Muscle of leg (tissue), 3 donors: ENCODE measurements at regions not wholly inside any gene's neighbourhood (a gene's known extent, or its start where the extent isn't known, plus 50 kb on each side); places are given as distances from the start of the nearest gene placed in this dataset.
"Not testable (repeated sequence)": the region's sequence is repeated elsewhere in the genome, so short reads cannot be mapped to it uniquely, and the experiment has no call there.

Experiments
- DNase-seq: peaks from one replicate; pipeline ENCODE4 v3.0.0; 2013
- H3K27ac ChIP-seq: one replicate; pipeline ENCODE4 v1.5.1; 2013; ENCODE audit warnings: mild to moderate bottlenecking, low read length, control low read depth
- H3K27me3 ChIP-seq: one replicate; pipeline ENCODE4 v1.6.1; 2013; ENCODE audit warnings: low read length; ENCODE audit not compliant: control insufficient read depth, insufficient read depth
- H3K36me3 ChIP-seq: one replicate; pipeline ENCODE4 v1.6.1; 2013; ENCODE audit warnings: low read length; ENCODE audit not compliant: control insufficient read depth, insufficient read depth
- H3K4me1 ChIP-seq: one replicate; pipeline ENCODE4 v1.6.1; 2013; ENCODE audit warnings: low read length; ENCODE audit not compliant: control insufficient read depth, insufficient read depth
- H3K4me3 ChIP-seq: one replicate; pipeline ENCODE4 v1.5.1; 2013; ENCODE audit warnings: low read length, control low read depth
- H3K9me3 ChIP-seq: replicated peaks from 2 replicates; pipeline ENCODE4 v1.6.1; 2013; ENCODE audit warnings: low read depth, low read length; ENCODE audit not compliant: control insufficient read depth
- WGBS: methylation state at CpG from one replicate; pipeline ENCODE4 v1.1.5; 2013; ENCODE audit warnings: missing lambda C conversion rate; ENCODE audit not compliant: insufficient coverage; 5-methylcytosine and 5-hydroxymethylcytosine counted together

DNA sequence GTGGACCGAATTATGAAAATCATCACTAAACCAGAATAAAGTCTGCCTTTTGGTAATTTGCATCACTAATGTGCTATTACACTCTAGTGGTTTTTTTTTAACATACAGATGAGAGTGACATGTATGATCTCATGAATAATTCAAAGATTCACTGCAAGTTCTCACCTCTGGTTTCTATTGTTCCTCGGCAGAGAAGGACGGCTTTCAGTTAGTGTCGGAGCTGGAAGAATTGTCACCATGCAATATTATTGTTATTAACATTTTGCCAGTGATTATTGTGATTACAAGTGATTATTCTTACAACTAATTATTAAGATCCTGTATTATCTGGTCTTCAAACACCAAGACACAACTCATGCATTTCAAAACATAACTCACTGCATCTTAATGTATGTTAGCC is 366.6 kb upstream of the RPS23 start:
- Histone ChIP-seq H3K4me3 (no peak overlapping the region), H3K36me3 (no peaks in the 10 kb centered on the region), H3K9me3 (no peaks in the 10 kb centered on the region), H3K27me3 (no peaks in the 10 kb centered on the region), H3K4me1 (no peaks in the 10 kb centered on the region), H3K27ac (no peak overlapping the region)
- no peak for DNase-seq
- no CpG with 5 or more reads among the region's 4 CpGs for WGBS

DNA sequence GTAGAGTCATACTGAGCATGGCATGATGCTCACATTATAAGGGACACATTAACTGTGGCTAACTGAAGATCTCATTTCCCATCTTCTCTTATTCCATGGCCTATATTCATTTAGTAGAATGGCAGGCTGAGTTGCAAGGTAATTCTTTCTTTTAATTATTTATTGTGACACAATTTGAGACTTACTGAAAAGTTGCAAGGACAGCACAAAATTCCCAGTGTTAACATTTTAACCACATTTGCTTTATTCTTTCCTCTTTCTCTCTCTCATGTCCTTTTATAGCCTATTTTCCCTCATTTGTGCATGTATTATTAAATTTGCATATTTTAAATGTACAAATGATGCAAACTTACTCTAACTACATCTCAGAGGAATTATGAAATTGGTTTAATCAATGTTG is 366.1 kb upstream of the RPS23 start:
- H3K4me3 ChIP-seq = no peak overlapping the region
- no peaks in the 10 kb centered on the region for H3K27me3 ChIP-seq
- H3K4me1 ChIP-seq = no peaks in the 10 kb centered on the region
- DNase-seq = no peak
- no peaks in the 10 kb centered on the region for H3K9me3 ChIP-seq
- H3K27ac ChIP-seq = no peak overlapping the region
- H3K36me3 ChIP-seq = no peaks in the 10 kb centered on the region

DNA sequence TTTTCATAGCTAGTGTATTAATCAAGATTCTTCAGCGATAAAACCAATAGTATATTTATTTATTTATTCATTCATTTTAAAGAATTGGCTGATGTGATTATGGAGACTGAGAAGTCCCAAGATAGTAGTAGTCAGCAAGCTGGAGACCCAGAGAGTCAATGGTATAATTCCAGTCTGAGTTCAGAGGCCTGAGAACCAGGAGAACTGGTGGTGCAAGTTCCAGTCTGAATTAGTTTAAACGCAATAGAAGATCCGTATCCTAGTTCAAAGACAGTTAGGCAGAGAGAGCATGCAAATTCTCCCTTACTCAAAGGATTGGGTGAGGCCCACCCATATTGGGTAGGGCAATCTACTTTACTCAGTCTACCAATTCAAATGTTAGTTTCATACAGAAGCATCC is 364.2 kb upstream of the RPS23 start:
- H3K4me1 ChIP-seq = no peaks in the 10 kb centered on the region
- no peaks in the 10 kb centered on the region for H3K9me3 ChIP-seq
- H3K4me3 ChIP-seq = no peak overlapping the region
- DNase-seq = no peak
- no peaks in the 10 kb centered on the region for H3K27me3 ChIP-seq
- no peak overlapping the region for H3K27ac ChIP-seq
- no peaks in the 10 kb centered on the region for H3K36me3 ChIP-seq
- 100% methylated on average over 2 of the region's 3 CpGs for WGBS

DNA sequence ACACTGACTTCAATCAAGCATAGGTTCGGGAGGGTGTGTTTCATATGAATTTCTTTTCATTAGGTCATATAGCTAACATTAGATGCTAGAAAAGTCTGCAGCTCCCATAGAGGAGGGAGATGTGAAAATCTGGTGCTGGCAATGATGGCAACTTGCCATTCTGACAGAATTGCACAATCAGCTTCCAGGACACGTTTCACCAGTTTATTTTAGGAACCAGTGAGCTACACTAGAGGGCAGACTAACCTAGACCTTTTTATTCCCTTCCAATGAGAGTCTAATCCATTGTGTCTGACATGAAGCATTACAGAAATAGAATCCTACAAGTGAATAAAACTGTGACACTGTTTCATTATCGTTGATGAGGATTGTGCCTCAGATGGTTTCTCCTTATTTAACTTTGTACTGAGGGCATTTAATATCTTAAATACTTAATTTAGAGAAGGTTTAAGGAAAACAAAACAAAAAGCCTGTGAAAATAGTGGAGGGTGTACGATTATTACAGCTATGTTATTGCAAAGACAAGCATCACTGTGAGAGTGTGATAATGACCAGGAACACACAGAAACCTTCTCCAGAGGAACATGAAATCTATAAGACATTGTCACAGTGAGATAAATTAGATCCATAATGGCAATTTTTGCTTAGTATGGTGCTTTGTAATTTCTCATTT is 363.3 kb upstream of the RPS23 start:
- H3K9me3 ChIP-seq = no peaks in the 10 kb centered on the region
- H3K27ac ChIP-seq = no peak overlapping the region
- no peak overlapping the region for H3K4me3 ChIP-seq
- no peaks in the 10 kb centered on the region for H3K36me3 ChIP-seq
- no peaks in the 10 kb centered on the region for H3K27me3 ChIP-seq
- DNase-seq = peak; percentile 94
- no CpG with 5 or more reads among the region's 4 CpGs for WGBS
- H3K4me1 ChIP-seq = no peaks in the 10 kb centered on the region

DNA sequence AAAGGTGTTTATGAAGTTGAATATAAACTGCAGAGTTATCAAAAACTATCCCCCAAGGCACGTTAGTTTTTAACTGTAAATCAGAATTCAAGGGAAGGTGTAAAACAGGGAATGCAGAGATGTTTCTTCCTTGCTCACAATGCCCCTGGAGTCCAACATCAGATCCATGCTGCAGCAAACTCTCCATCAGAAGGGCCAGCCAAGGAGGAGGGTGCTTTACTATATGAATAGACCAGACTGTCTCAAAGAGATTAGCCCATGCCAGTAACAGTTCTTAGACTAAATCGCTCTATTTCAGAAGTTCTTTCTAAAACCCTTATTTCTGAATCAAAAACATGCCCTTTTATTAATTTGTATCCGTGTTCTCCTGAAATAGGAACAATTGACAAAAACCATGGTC is 362.8 kb upstream of the RPS23 start:
- Histone ChIP-seq H3K27ac (no peak overlapping the region), H3K4me3 (no peak overlapping the region), H3K36me3 (no peaks in the 10 kb centered on the region), H3K27me3 (no peaks in the 10 kb centered on the region), H3K9me3 (no peaks in the 10 kb centered on the region), H3K4me1 (no peaks in the 10 kb centered on the region)
- DNase-seq = peak; percentile 40
- WGBS = 40% methylated on average over 1 of the region's 3 CpGs

- H3K9me3 ChIP-seq = no peaks in the 10 kb centered on the region
- DNase-seq = peak; percentile 66
- H3K27me3 ChIP-seq = no peaks in the 10 kb centered on the region
- no peaks in the 10 kb centered on the region for H3K36me3 ChIP-seq
- 50% methylated on average over 1 of the region's 2 CpGs for WGBS
- no peak overlapping the region for H3K4me3 ChIP-seq
- no peak overlapping the region for H3K27ac ChIP-seq
- H3K4me1 ChIP-seq = no peaks in the 10 kb centered on the region
Observed at GRCh38 chr5:82639393-82640144, 361.4 kb upstream of the RPS23 start.

GRCh38 chr5:82636591-82636990 is 358.4 kb upstream of the RPS23 start:
- Histone ChIP-seq H3K27ac (no peak overlapping the region), H3K27me3 (no peaks in the 10 kb centered on the region), H3K9me3 (no peaks in the 10 kb centered on the region), H3K4me1 (no peaks in the 10 kb centered on the region), H3K36me3 (no peaks in the 10 kb centered on the region), H3K4me3 (no peak overlapping the region)
- 71% methylated on average over 1 of the region's 1 CpG for WGBS
- no peak for DNase-seq

- DNase-seq = no peak
- WGBS = no CpG with 5 or more reads among the region's 4 CpGs
- H3K27me3 ChIP-seq = no peaks in the 10 kb centered on the region
- H3K4me1 ChIP-seq = no peaks in the 10 kb centered on the region
- H3K36me3 ChIP-seq = no peaks in the 10 kb centered on the region
- H3K4me3 ChIP-seq = no peak overlapping the region
- no peaks in the 10 kb centered on the region for H3K9me3 ChIP-seq
- no peak overlapping the region for H3K27ac ChIP-seq
Observed at GRCh38 chr5:82635561-82636288, 357.6 kb upstream of the RPS23 start.

- H3K27ac ChIP-seq = no peak overlapping the region
- no CpG with 5 or more reads among the region's 1 CpG for WGBS
Observed at GRCh38 chr5:82628364-82628910, 350.3 kb upstream of the RPS23 start.

DNA sequence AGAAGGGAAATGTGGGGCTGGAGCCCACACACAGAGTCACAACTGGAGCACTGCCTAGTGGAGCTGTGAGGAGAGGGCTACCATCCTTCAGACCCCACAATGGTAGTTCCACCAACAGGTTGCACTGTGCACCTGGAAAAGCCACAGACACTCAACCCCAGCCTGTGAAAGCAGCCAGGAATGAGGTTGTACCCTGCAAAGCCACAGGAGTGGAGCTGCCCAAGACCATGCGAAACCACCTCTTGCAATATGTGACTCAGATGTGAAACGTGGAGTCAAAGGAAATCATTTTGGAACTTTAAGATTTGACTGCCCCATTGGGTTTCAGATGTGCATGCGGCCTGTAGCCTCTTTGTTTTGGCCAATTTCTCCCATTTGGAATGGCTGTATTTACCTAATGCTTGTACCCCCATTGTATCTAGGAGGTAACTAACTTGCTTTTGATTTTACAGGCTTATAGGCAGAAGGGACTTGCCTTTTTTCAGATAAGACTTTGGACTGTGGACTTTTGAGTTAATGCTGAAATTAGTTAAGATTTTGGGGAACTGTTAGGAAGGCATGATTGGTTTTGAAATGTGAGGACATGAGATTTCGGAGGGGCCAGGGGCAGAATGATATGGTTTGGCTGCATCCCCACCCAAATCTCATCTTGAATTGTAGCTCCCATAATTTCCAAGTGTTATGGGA is 348.9 kb upstream of the RPS23 start:
- 95% methylated on average over 3 of the region's 4 CpGs for WGBS
- DNase-seq, H3K4me1 ChIP-seq, H3K27me3 ChIP-seq, H3K27ac ChIP-seq, H3K9me3 ChIP-seq, H3K4me3 ChIP-seq, H3K36me3 ChIP-seq: not testable (repeated sequence)

More at GRCh38 chr5:82628364-82628910, 350.3 kb upstream of the RPS23 start:
- Histone ChIP-seq H3K27me3 (no peaks in the 10 kb centered on the region), H3K9me3 (no peaks in the 10 kb centered on the region), H3K4me3 (no peak overlapping the region), H3K36me3 (no peaks in the 10 kb centered on the region), H3K4me1 (no peaks in the 10 kb centered on the region)
- DNase-seq = no peak
